Liver (tissue), 7 donors: ENCODE measurements at regions not wholly inside any gene's neighbourhood (a gene's known extent, or its start where the extent isn't known, plus 50 kb on each side); places are given as distances from the start of the nearest gene placed in this dataset.

Source experiments
- DNase-seq: peaks from one replicate; pipeline ENCODE4 v3.0.0-alpha.2; 2017; ENCODE audit warnings: low spot score
- H3K27ac ChIP-seq, 2 donors: one replicate each; pipeline ENCODE4 v1.7.0; 2013; ENCODE audit warnings: inconsistent platforms in 2 of 2, low read length in 2 of 2, control low read depth in 1 of 2, low read depth in 1 of 2, mild to moderate bottlenecking in 1 of 2
- H3K27me3 ChIP-seq, 4 donors: one replicate each; pipeline versions ENCODE4 v1.6.1 to v1.7.0; 2013; ENCODE audit warnings: low read length in 3 of 4, inconsistent platforms in 1 of 4, mild to moderate bottlenecking in 1 of 4, moderate library complexity in 1 of 4; ENCODE audit not compliant: control insufficient read depth in 4 of 4, insufficient read depth in 4 of 4
- H3K36me3 ChIP-seq, 4 donors: one replicate each; pipeline versions ENCODE4 v1.6.1 to v1.7.0; 2013; ENCODE audit warnings: low read length in 3 of 4, mild to moderate bottlenecking in 3 of 4, low read depth in 1 of 4, moderate library complexity in 1 of 4; ENCODE audit not compliant: control insufficient read depth in 4 of 4, insufficient read depth in 3 of 4
- H3K4me1 ChIP-seq, 4 donors: one replicate each; pipeline versions ENCODE4 v1.6.1 to v1.7.0; 2013; ENCODE audit warnings: low read length in 3 of 4, mild to moderate bottlenecking in 3 of 4, moderate library complexity in 1 of 4; ENCODE audit not compliant: control insufficient read depth in 4 of 4, insufficient read depth in 4 of 4
- H3K4me3 ChIP-seq, 3 donors: one replicate each; pipeline versions ENCODE4 v1.6.1 to v1.7.0; 2013; ENCODE audit warnings: low read length in 3 of 3, control low read depth in 1 of 3, low read depth in 1 of 3, mild to moderate bottlenecking in 1 of 3
- H3K9ac ChIP-seq, 2 donors: one replicate each; pipeline ENCODE4 v1.7.0; 2013; ENCODE audit warnings: low read length in 2 of 2, mild to moderate bottlenecking in 2 of 2, moderate library complexity in 2 of 2, control low read depth in 1 of 2, low read depth in 1 of 2
- H3K9me3 ChIP-seq, 4 donors: one replicate each; pipeline versions ENCODE4 v1.6.1 to v1.7.0; 2013; ENCODE audit warnings: low read length in 3 of 4; ENCODE audit not compliant: control insufficient read depth in 4 of 4
- FOXA1 ChIP-seq: IDR thresholded peaks from 2 replicates; pipeline ENCODE4 v1.6.1; 2016; ENCODE audit warnings: antibody characterized with exemption
- FOXA2 ChIP-seq: IDR thresholded peaks from 2 replicates; pipeline ENCODE4 v1.6.1; 2016; ENCODE audit warnings: antibody characterized with exemption
- GABPA ChIP-seq, 2 donors: IDR thresholded peaks in 1 of 2; conservative IDR thresholded peaks in 1 of 2; 2 replicates each; pipeline ENCODE4 v1.6.1; 2016; ENCODE audit warnings: antibody characterized with exemption in 2 of 2, mild to moderate bottlenecking in 1 of 2, moderate library complexity in 1 of 2
- HNF4G ChIP-seq: IDR thresholded peaks from 2 replicates; pipeline ENCODE4 v1.6.1; 2016; ENCODE audit warnings: antibody characterized with exemption
- JUND ChIP-seq, 2 donors: IDR thresholded peaks; 2 replicates each; pipeline ENCODE4 v1.6.1; 2016; ENCODE audit warnings: antibody characterized with exemption in 2 of 2
- MAX ChIP-seq: IDR thresholded peaks from 2 replicates; pipeline ENCODE4 v1.6.1; 2016; ENCODE audit warnings: antibody characterized with exemption
- NR2F2 ChIP-seq: IDR thresholded peaks from 2 replicates; pipeline ENCODE4 v1.6.1; 2016; ENCODE audit warnings: antibody characterized with exemption
- RAD21 ChIP-seq, 2 donors: IDR thresholded peaks; 2 replicates each; pipeline ENCODE4 v1.6.1; 2016; ENCODE audit warnings: antibody characterized with exemption in 2 of 2, mild to moderate bottlenecking in 2 of 2
- REST ChIP-seq: IDR thresholded peaks from 2 replicates; pipeline ENCODE4 v1.6.1; 2016; ENCODE audit warnings: antibody characterized with exemption, mild to moderate bottlenecking
- SP1 ChIP-seq: IDR thresholded peaks from 2 replicates; pipeline ENCODE4 v1.6.1; 2018; ENCODE audit warnings: antibody characterized with exemption, mild to moderate bottlenecking
- TAF1 ChIP-seq: conservative IDR thresholded peaks from 2 replicates; pipeline ENCODE4 v1.6.1; 2016; ENCODE audit warnings: antibody characterized with exemption, mild to moderate bottlenecking
- YY1 ChIP-seq: IDR thresholded peaks from 2 replicates; pipeline ENCODE4 v1.6.1; 2016; ENCODE audit warnings: antibody characterized with exemption, mild to moderate bottlenecking
- ZBTB33 ChIP-seq: IDR thresholded peaks from 2 replicates; pipeline ENCODE4 v1.6.1; 2016; ENCODE audit warnings: antibody characterized with exemption
- WGBS: extraction: QIAGEN DNeasy Blood & Tissue Kit; methylation state at CpG from one replicate; pipeline ENCODE4 v1.1.7; 2013; 5-methylcytosine and 5-hydroxymethylcytosine counted together
- donor health status: healthy.
- donor health status: healthy.
- donor health status: healthy.
- donor health status: healthy.

GRCh38 chr16:65681406-65681805 is 559.5 kb upstream of the CDH11 start (continued):
- no peak for TF ChIP-seq REST
- TF ChIP-seq SP1: no peak
- TF ChIP-seq FOXA1: no peak
- no peak for TF ChIP-seq MAX
- no peak for TF ChIP-seq RAD21 (IDR thresholded peaks at IDR 0.05)
- no peak for TF ChIP-seq JUND (IDR thresholded peaks at IDR 0.05)
- no peak for TF ChIP-seq YY1
- TF ChIP-seq GABPA (IDR thresholded peaks at IDR 0.05 in 1 of 2, conservative IDR thresholded peaks at IDR 0.05 in 1 of 2): no peak

- no peak overlapping the region for H3K27ac ChIP-seq
- H3K9ac ChIP-seq: no peak overlapping the region
- no peak overlapping the region for H3K4me3 ChIP-seq
- H3K9me3 ChIP-seq: peaks cover 0 to 4% (median 2%) of the 10 kb centered on the region in 4 donors
- WGBS: 81% methylated on average over 5 of the region's 5 CpGs
- H3K4me1 ChIP-seq: no peaks in the 10 kb centered on the region
- no peak for DNase-seq
- H3K27me3 ChIP-seq: peaks cover 0 to 5% (median 0%) of the 10 kb centered on the region in 4 donors
- H3K36me3 ChIP-seq: no peaks in the 10 kb centered on the region
- TF ChIP-seq MAX (no peak), TAF1 (no peak), ZBTB33 (no peak), FOXA1 (no peak)
Measured at GRCh38 chr16:65679785-65680184, 557.9 kb upstream of the CDH11 start.

- no peaks in the 10 kb centered on the region for H3K4me1 ChIP-seq
- H3K9me3 ChIP-seq: no peaks in the 10 kb centered on the region
- DNase-seq: no peak
- peaks cover 0 to 5% (median 0%) of the 10 kb centered on the region in 4 donors for H3K27me3 ChIP-seq
- no peak overlapping the region for H3K4me3 ChIP-seq
- no peaks in the 10 kb centered on the region for H3K36me3 ChIP-seq
- H3K27ac ChIP-seq: no peak overlapping the region
- 22% methylated on average over 1 of the region's 1 CpG for WGBS
- H3K9ac ChIP-seq: no peak overlapping the region
- TF ChIP-seq YY1 (no peak), FOXA2 (no peak)
Measured at GRCh38 chr16:65675161-65675560, 553.3 kb upstream of the CDH11 start.

- Histone ChIP-seq H3K36me3 (no peaks in the 10 kb centered on the region), H3K9ac (no peak overlapping the region), H3K4me3 (no peak overlapping the region), H3K9me3 (no peaks in the 10 kb centered on the region), H3K4me1 (no peaks in the 10 kb centered on the region), H3K27ac (no peak overlapping the region), H3K27me3 (peaks cover 0 to 5% (median 0%) of the 10 kb centered on the region in 4 donors)
- 35% methylated on average over 3 of the region's 3 CpGs for WGBS
- DNase-seq: no peak
- no peak for TF ChIP-seq ZBTB33
- no peak for TF ChIP-seq NR2F2
- no peak for TF ChIP-seq MAX
- no peak for TF ChIP-seq FOXA1
- no peak for TF ChIP-seq RAD21 (IDR thresholded peaks at IDR 0.05)
- no peak for TF ChIP-seq JUND (IDR thresholded peaks at IDR 0.05)
- TF ChIP-seq REST: no peak
- no peak for TF ChIP-seq HNF4G
- no peak for TF ChIP-seq YY1
Measured at GRCh38 chr16:65672960-65673359, 551.1 kb upstream of the CDH11 start.
